ENCODE measurements at regions not wholly inside any gene's neighbourhood (a gene's known extent, or its start where the extent isn't known, plus 50 kb on each side); places are given as distances from the start of the nearest gene placed in this dataset.
"Not testable (repeated sequence)": the region's sequence is repeated elsewhere in the genome, so short reads cannot be mapped to it uniquely, and the experiment has no call there.

DNA sequence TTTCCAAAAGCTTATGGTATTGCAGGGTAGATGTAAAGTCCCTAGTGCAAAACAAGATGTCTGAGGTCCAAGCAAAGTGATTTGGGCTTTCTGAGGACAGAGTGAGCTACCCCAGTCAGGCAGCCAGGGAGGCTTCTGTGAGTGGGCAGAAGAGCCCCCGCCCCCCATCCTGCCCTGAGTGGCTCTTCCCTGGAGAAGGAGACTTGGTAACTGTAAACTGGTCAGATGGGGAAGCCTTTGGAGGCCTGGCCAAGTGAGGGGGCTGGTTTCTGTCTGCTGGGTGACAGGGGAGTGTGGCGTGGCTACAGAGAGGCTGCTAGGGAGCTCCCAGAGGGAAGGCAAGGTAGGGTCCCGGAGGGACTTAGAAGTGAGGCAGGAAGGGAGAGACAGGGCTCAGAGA lies 181.3 kb upstream of the HAAO start:
- Histone ChIP-seq H3K27me3 (ENCODE audit: control insufficient read depth, extremely low read depth, insufficient read depth, low read length) (no peaks in the 10 kb centered on the region), H3K79me2 (ENCODE audit: control insufficient read depth, insufficient read depth, low read length) (no peaks in the 10 kb centered on the region), H3K4me1 (ENCODE audit: control insufficient read depth, extremely low read depth, insufficient read depth, low read length) (peaks cover 41% of the 10 kb centered on the region), H3K36me3 (ENCODE audit: control insufficient read depth in 2 of 2, extremely low read depth in 1 of 2, insufficient read depth in 2 of 2, low read length in 2 of 2) (no peaks in the 10 kb centered on the region), H3K27ac (ENCODE audit: control insufficient read depth, insufficient read depth, low read length) (no peak overlapping the region), H3K9ac (ENCODE audit: control insufficient read depth, extremely low read depth, insufficient read depth, low read length) (no peak overlapping the region), H3K9me3 (ENCODE audit: control insufficient read depth, low read depth, low read length) (no peaks in the 10 kb centered on the region), H3K9me1 (ENCODE audit: control insufficient read depth, extremely low read depth, insufficient read depth, low read length) (no peaks in the 10 kb centered on the region), H2AFZ (ENCODE audit: control insufficient read depth, low read length) (no peak overlapping the region), H3K4me2 (ENCODE audit: control insufficient read depth, extremely low read depth, insufficient read depth, low read depth, low read length) (no peak overlapping the region), H4K20me1 (ENCODE audit: control insufficient read depth, extremely low read depth, insufficient read depth, low read length) (no peaks in the 10 kb centered on the region), H3K4me3 (ENCODE audit: control insufficient read depth in 2 of 3, extremely low read depth in 1 of 3, insufficient read depth in 2 of 3, low read depth in 1 of 3, low read length in 3 of 3) (no peak overlapping the region)
- DNase-seq (ENCODE audit: low read depth, low spot score) (no peak), FAIRE-seq (no peak)
- no peak for TF ChIP-seq EZH2 (IDR thresholded peaks at IDR 0.05; ENCODE audit: low read length)
- TF ChIP-seq, protein P1, sequence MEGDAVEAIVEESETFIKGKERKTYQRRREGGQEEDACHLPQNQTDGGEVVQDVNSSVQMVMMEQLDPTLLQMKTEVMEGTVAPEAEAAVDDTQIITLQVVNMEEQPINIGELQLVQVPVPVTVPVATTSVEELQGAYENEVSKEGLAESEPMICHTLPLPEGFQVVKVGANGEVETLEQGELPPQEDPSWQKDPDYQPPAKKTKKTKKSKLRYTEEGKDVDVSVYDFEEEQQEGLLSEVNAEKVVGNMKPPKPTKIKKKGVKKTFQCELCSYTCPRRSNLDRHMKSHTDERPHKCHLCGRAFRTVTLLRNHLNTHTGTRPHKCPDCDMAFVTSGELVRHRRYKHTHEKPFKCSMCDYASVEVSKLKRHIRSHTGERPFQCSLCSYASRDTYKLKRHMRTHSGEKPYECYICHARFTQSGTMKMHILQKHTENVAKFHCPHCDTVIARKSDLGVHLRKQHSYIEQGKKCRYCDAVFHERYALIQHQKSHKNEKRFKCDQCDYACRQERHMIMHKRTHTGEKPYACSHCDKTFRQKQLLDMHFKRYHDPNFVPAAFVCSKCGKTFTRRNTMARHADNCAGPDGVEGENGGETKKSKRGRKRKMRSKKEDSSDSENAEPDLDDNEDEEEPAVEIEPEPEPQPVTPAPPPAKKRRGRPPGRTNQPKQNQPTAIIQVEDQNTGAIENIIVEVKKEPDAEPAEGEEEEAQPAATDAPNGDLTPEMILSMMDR (optimal IDR thresholded peaks at IDR 0.05 in 1 of 3, IDR thresholded peaks at IDR 0.05 in 1 of 3, conservative IDR thresholded peaks at IDR 0.05 in 1 of 3; ENCODE audit: extremely low read depth in 1 of 3, insufficient read depth in 2 of 3, low read length in 3 of 3), result no peak
- dilution Hi-C loops (cut with MboI; ENCODE audit: extremely low pct_ligation_motif_present, low sequenced_read_pairs), result no loop called here

DNA sequence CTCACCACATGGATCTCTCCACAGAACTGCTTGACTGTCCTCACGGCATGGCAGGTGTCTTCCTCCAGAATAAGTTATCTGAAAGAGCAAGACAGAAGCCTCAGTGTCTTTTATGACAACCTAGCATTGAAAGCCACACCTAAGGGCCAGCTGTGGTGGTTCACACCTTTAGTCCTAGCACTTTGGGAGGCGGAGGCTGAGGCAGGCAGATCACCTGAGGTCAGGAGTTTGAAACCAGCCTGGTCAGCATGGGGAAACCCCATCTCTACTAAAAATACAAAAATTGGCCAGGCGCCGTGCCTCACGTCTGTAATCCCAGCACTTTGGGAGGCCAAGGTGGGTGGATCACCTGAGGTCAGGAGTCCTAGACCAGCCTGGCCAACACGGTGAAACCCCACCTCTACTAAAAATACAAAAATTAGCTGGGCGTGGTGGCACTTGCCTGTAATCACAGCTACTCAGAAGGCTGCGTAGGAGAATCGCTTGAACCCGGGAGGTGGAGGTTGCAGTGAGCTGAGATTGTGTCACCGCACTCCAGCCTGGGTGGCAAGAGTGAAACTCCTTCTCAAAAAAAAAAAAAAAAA lies 180.6 kb upstream of the HAAO start:
- DNase-seq (ENCODE audit: low read depth, low spot score); H3K27me3 ChIP-seq (ENCODE audit: control insufficient read depth, extremely low read depth, insufficient read depth, low read length); H2AFZ ChIP-seq (ENCODE audit: control insufficient read depth, low read length); H3K4me3 ChIP-seq (ENCODE audit: control insufficient read depth in 2 of 3, extremely low read depth in 1 of 3, insufficient read depth in 2 of 3, low read depth in 1 of 3, low read length in 3 of 3); H3K9ac ChIP-seq (ENCODE audit: control insufficient read depth, extremely low read depth, insufficient read depth, low read length); H3K9me1 ChIP-seq (ENCODE audit: control insufficient read depth, extremely low read depth, insufficient read depth, low read length); H3K4me2 ChIP-seq (ENCODE audit: control insufficient read depth, extremely low read depth, insufficient read depth, low read depth, low read length); H3K36me3 ChIP-seq (ENCODE audit: control insufficient read depth in 2 of 2, extremely low read depth in 1 of 2, insufficient read depth in 2 of 2, low read length in 2 of 2); H3K9me3 ChIP-seq (ENCODE audit: control insufficient read depth, low read depth, low read length); FAIRE-seq; dilution Hi-C loops (cut with MboI; ENCODE audit: extremely low pct_ligation_motif_present, low sequenced_read_pairs); H3K79me2 ChIP-seq (ENCODE audit: control insufficient read depth, insufficient read depth, low read length); H4K20me1 ChIP-seq (ENCODE audit: control insufficient read depth, extremely low read depth, insufficient read depth, low read length): not testable (repeated sequence)
- Histone ChIP-seq H3K4me1 (ENCODE audit: control insufficient read depth, extremely low read depth, insufficient read depth, low read length) (peaks cover 41% of the 10 kb centered on the region), H3K27ac (ENCODE audit: control insufficient read depth, insufficient read depth, low read length) (peak overlapping the region; percentile 41)

All from keratinocyte (primary cell).